C4-2B (cell line): ENCODE measurements at regions not wholly inside any gene's neighbourhood (a gene's known extent, or its start where the extent isn't known, plus 50 kb on each side); places are given as distances from the start of the nearest gene placed in this dataset.

ENCODE experiments used
- ZFX ChIP-seq: fragments of 450-650 bp; IDR thresholded peaks from 2 replicates; pipeline ENCODE4 v1.6.1; 2017
- TF ChIP-seq, protein P1 (sequence below): fragments of 450-650 bp; conservative IDR thresholded peaks from 2 replicates; pipeline ENCODE4 v1.5.1; 2017; ENCODE audit warnings: mild to moderate bottlenecking

DNA sequence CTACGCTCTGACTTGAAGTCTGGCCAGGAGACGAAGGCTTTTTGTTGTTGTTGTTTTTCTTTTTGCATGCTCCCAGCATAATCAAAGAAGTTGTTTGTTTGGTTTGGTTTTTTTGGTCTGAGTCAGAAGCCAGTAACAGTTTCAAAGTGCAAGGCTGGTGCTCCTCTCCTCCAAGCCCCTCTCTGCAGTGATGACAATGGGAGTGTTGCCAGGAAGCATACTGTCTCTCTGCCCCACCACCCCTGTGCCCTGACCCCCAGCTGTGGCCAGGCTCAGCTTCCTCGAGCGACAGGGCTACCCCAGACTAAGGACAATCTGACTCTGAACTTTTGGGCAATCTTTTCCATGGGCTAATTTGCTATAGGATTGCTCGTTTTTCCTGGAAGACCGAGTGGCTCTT is 173.8 kb upstream of the PITX1 start:
- TF ChIP-seq, protein P1, sequence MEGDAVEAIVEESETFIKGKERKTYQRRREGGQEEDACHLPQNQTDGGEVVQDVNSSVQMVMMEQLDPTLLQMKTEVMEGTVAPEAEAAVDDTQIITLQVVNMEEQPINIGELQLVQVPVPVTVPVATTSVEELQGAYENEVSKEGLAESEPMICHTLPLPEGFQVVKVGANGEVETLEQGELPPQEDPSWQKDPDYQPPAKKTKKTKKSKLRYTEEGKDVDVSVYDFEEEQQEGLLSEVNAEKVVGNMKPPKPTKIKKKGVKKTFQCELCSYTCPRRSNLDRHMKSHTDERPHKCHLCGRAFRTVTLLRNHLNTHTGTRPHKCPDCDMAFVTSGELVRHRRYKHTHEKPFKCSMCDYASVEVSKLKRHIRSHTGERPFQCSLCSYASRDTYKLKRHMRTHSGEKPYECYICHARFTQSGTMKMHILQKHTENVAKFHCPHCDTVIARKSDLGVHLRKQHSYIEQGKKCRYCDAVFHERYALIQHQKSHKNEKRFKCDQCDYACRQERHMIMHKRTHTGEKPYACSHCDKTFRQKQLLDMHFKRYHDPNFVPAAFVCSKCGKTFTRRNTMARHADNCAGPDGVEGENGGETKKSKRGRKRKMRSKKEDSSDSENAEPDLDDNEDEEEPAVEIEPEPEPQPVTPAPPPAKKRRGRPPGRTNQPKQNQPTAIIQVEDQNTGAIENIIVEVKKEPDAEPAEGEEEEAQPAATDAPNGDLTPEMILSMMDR: no peak
- TF ChIP-seq ZFX: no peak
